KG1 (cell line): ENCODE measurements at regions not wholly inside any gene's neighbourhood (a gene's known extent, or its start where the extent isn't known, plus 50 kb on each side); places are given as distances from the start of the nearest gene placed in this dataset.
"Not testable (repeated sequence)": the region's sequence is repeated elsewhere in the genome, so short reads cannot be mapped to it uniquely, and the experiment has no call there.

ENCODE experiments used
- DNase-seq: peaks from one replicate; lab custom pipeline; 2025; lab: John Stamatoyannopoulos, UW

GRCh38 chr17:83159204-83160049 is 80.0 kb downstream of the METRNL start:
- DNase-seq = no peak

DNA sequence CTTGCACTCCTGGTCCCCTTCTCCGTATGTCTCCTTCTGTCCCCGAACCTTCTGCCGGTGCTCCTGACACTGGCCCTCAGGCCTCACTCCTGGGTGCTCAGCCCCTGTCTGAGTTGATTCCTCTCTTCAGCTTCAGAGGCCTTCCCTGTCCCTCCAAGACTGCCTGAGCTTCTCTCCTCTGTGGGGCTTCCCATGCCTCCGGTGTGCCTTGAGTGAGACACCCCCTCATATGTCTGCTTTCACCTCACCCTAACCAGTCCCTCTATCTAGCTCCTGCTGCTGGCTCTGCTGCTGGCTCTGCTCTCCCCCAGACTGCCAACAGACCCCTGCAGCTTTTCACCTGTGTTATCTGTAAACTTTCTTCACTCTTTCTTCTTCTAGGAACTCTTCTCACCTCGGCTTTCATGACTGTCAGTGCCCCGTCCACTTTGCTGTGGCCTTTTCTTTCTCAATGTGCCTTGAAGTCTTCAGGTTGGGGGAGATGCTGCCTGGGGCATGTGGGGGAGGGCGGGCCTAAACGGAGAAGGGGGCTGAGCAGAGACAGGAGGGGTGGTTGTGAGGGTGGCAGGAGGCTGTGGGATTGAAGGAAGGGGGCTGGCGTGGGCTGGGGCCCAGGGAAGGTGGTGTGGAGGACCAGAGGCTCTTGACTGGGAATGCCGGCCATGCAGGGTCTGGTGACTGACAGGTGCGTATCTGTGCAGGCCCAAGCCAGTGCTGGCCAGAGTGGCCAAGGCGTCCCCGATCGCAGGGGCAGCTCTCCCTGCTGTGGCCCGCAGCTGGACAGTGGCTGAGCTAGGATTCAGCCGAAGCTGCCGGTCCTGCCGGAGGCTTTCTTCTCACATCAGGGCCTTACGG is 81.3 kb downstream of the METRNL start:
- DNase-seq = no peak

- DNase-seq = no peak
These were observed 82.1 kb downstream of the METRNL start for GRCh38 chr17:83161298-83162034.

GRCh38 chr17:83162035-83162745 is 82.8 kb downstream of the METRNL start:
- DNase-seq = no peak

GRCh38 chr17:83164490-83164889 is 85.1 kb downstream of the METRNL start:
- DNase-seq = no peak

DNA sequence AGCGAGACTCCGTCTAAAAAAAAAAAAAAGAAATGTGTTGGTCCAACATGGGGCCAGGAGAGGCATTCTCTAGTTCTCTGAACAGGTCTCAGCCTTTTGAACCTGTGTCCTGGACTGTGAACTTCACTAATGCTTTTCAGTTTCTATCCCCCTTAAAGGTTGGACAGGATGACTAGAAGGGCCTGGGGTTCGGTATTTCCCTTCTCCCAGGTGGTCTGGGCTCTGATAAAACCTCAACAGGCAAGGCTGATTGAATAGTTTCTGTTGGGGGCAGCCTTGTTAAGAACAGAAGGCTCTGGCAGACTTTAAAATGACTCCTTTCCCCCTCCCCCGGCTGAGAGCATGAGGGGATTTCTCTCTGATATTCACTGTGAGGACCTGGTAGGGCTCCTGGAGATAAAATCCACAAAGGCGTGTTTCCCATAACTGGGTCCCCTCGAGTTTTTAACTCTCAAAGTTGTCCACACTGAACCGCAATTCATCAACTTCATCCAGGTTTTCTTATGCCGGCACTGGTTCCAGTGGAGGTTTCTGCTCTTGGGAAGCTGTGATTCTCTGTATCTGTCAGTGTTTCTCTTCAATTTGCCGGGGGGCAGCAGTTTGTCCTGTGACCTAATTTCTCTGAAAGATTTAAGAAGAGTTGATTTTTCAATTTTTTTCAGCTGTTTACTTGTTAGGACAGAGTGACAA is 91.3 kb downstream of the METRNL start:
- DNase-seq = no peak

DNA sequence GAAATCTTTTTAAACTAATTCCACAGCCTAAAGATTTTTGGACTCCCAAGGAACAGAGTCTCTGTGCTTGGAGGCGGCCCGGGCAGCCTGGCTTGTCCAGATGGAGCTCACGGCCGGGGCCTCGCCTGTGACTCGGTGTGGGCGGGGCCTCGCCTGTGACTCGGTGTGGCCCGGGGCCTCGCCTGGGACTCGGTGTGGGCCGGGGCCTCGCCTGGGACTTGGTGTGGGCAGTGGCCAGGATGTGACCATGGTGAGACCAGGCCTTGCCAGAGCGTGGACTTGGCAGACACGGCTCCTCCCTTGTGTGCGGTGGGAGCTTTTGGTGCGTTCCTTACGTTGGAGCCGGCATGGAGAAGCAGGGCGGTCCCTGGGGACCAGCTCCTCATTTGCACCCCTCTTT is 92.3 kb downstream of the METRNL start:
- DNase-seq = no peak

DNA sequence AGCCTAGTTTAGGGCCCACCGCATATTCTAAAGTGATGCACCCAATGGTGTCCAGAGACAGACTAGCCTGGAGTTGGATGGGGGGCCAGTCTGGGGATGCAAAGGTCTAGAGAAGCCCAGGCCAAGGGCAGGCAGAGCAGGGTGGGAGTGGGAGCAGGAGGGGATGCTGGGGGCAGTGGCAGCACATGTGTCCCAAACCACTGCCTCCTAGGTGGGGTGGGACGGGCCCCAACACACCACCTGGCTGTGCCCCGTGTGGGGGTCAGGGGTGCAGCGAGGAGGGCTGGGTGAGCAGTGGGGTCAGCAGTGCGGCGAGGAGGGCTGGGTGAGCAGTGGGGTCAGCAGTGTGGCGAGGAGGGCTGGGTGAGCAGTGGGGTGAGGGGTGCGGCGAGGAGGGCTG is 92.7 kb downstream of the METRNL start:
- not testable (repeated sequence) for DNase-seq

DNA sequence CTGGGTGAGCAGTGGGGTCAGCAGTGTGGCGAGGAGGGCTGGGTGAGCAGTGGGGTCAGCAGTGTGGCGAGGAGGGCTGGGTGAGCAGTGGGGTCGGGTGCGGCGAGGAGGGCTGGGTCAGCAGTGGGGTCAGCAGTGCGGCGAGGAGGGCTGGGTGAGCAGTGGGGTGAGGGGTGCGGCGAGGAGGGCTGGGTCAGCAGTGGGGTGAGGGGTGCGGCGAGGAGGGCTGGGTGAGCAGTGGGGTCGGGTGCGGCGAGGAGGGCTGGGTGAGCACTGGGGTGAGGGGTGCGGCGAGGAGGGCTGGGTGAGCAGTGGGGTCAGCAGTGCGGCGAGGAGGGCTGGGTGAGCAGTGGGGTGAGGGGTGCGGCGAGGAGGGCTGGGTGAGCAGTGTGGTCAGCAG is 93.2 kb downstream of the METRNL start:
- DNase-seq = not testable (repeated sequence)

DNA sequence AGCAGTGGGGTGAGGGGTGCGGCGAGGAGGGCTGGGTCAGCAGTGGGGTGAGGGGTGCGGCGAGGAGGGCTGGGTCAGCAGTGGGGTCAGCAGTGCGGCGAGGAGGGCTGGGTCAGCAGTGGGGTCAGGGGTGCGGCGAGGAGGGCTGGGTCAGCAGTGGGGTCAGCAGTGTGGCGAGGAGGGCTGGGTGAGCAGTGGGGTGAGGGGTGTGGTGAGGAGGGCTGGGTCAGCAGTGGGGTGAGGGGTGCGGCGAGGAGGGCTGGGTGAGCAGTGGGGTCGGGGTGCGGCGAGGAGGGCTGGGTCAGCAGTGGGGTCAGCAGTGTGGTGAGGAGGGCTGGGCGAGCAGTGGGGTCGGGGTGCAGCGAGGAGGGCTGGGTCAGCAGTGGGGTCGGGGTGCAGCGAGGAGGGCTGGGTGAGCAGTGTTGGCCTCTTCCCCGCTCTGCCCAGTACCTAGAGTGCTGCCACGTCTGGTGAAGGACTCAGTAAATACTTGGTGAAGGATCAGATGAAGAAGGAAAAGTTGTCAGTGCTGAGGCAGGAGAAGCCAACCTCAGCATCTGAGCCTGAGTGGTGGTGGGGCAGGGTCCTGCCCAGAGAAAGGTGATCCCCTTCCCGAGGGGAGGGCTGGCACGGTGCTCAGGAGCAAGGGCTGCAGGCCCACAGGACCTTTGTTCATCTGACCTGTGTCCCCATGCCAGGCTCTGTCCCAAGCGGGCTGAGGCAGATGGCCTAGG is 93.9 kb downstream of the METRNL start:
- DNase-seq = not testable (repeated sequence)

DNA sequence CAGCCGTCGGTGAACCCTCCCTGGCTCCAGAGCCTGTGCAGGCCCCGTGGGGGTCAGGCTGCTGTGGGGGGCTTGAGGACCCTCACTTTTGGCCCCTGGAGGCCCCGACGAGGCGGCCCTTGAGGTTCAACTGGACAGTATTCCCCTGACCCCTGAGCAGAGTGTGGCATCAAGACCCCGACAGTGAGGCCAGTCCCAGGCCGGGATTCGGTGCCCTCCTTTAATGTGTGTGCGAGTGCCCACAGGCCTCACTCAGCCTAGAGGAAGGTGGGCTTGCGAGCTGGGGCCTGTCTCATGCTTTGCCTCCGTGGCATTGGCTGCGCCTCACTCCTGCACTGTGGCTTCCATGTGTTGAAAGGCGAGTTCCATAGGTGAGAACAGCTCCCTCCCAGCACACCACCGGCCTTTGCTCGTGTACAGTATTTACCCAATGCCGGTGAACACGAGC is 94.5 kb downstream of the METRNL start:
- no peak for DNase-seq

DNA sequence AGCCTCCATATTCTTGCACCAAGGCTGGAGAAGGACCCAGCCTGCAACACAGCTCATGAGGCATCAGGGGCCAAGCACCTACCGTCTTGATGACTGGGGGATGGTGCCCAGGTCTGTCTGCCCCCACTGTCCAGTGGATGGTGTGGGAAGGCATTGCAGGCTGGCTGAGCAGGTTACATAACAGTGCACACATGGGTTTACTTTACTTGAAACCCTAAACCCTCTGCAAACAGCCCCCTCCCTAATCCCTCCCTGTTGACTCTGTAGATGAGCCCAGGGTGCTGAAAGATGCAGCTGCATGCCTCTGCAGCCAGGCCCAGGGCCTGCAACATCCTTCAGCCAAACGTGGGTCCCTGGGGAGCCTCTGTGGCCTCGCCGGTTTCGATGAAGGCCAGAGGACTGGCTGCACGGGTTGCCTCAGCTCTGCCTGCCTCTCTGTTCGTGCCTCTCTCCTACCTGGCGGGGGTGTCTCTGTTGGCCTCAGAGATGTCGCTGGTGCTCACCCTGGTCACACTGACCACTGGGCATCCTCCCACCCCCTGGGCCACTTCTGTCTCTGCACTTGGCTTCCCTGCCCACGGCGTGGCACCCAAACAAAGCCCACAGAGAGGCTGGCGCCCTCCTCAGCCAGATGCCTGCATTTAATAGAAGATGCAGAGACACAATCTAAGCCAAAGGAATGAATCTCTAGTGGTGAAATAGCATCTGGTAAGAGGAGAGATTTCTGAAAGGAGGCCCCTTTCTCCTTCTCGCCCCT is 95.1 kb downstream of the METRNL start:
- no peak for DNase-seq

DNA sequence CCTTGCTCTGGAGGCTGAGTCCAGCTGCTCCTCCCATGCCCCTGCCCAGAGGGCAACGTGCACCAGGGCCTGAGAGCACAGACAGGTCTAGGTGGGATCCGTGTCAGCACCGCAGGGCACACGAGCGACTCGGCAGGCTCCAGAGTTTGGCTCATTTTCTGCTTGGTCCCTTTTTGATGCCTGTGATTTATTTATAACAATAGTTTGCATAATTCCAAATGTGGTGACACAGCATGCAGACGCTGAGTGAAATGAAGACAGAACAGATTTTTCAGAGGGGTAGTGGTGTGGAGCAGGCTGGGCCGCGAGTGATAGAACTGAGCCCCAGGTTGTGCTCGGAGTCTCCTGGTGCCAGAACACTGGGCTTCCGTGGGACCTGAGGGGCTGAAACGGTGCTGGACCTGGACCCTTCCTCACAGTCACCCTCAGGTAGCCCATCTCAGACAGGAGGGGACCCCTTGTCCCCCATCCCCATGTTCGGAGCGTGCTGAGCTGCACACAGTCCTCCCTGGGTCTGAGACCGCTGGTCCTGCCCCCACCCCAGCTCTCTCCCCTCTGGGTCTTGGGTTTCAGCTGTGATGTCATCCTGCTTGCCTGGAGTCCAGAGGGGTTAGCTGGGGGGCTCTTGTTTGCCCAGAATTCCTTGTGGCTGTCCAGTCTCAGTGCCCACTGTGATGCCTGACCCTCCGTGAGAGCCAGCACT is 95.9 kb downstream of the METRNL start:
- DNase-seq = no peak

DNA sequence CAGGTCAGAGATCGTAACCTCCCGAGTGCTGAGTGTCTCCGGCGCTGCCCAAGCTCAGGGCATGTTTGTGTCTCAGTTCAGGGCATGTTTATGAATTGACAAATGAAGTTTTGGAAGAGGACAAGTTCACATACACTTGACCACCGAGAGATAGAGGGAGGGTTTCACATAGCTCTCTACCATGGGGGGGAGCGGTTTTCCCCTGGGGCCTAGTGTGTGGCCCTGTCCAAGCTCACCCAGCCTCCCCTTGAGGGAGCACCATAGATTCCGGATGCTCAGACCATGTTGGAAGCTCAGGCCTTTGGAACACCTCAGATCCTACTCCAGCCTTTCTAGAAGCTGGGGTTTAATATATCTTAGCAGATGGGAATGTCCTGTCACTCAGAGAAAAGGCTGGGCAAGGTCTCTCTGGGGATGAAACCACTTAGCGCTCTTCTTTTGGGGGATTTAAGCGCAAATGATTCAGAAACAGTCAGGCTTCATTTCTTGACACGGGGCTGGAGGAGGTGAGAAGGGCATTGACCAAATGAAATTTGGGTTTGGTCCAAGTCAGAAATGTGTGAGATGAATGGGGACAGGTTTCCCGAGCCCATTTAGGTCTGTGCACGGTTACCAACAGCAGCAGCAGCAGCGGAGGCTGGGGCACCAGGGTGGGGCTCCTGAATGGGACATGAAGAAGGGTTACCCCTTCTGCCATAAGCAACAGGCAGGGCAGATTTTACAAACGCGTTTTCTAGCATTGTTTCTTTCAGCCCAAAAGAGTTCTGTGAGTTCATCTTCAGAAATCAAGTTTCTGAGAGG is 96.6 kb downstream of the METRNL start:
- no peak for DNase-seq

- no peak for DNase-seq
These were observed 97.5 kb downstream of the METRNL start for GRCh38 chr17:83176623-83177583.

- DNase-seq = no peak
These were observed 98.5 kb downstream of the METRNL start for GRCh38 chr17:83177611-83178532.
